Psoas muscle (tissue), 7 donors: ENCODE measurements at regions not wholly inside any gene's neighbourhood (a gene's known extent, or its start where the extent isn't known, plus 50 kb on each side); places are given as distances from the start of the nearest gene placed in this dataset.

Experiments used
- ATAC-seq, 4 donors: fragments of 200-7000 bp; cut with Tn5 transposase; one replicate each; pipeline ENCODE4 v1.9.1; 2020; ENCODE audit warnings: moderate library complexity in 3 of 4, mild to moderate bottlenecking in 2 of 4
- DNase-seq, 2 donors: peaks; one replicate each; pipeline ENCODE4 v3.0.0-alpha.2; 2020
- H3K27ac ChIP-seq: fragments of 200-600 bp; one replicate; pipeline ENCODE4 v1.8.0; 2022
- H3K27me3 ChIP-seq, 3 donors: fragments of 200-600 bp in 1 of 3; one replicate each; pipeline versions ENCODE4 v1.6.1 to v1.8.0; 2013 to 2022; ENCODE audit warnings: low read length in 2 of 3, mild to moderate bottlenecking in 2 of 3, moderate library complexity in 1 of 3; ENCODE audit not compliant: insufficient read depth in 3 of 3
- H3K36me3 ChIP-seq, 2 donors: fragments of 200-600 bp in 1 of 2; one replicate each; pipeline versions ENCODE4 v1.6.1 to v1.8.0; 2013 to 2022; ENCODE audit warnings: low read depth in 1 of 2, mild to moderate bottlenecking in 1 of 2, moderate library complexity in 1 of 2; ENCODE audit not compliant: insufficient read depth in 1 of 2
- H3K4me1 ChIP-seq: fragments of 200-600 bp; one replicate; pipeline ENCODE4 v1.8.0; 2022
- H3K4me3 ChIP-seq: fragments of 200-600 bp; one replicate; pipeline ENCODE4 v1.8.0; 2022; ENCODE audit warnings: mild to moderate bottlenecking
- H3K9me3 ChIP-seq: fragments of 200-600 bp; one replicate; pipeline ENCODE4 v1.8.0; 2022
- WGBS, 3 donors: extraction: QIAGEN DNeasy Blood & Tissue Kit; methylation state at CpG; one replicate each; pipeline versions ENCODE4 v1.1.6 to v1.1.7; 2013; 5-methylcytosine and 5-hydroxymethylcytosine counted together
- intact Hi-C, 2 donors: fragments of 100-400 bp; cut with DNase I; formaldehyde crosslinking; loops; one replicate each; pipeline versions ENCODE4 v1.11.0 to v1.14.2; 2022
- TF ChIP-seq, protein P1 (sequence below): fragments of 200-600 bp; IDR thresholded peaks from one replicate; pipeline ENCODE4 v1.8.0; 2022; ENCODE audit warnings: antibody characterized with exemption
- donor health status: healthy with polysubstance abuse.
- donor health status: DM: no; HTN: no; CAD: no; lungs with moderate emphysema.
- donor health status: Bipolar disorder and iron deficiency.
- donor health status: healthy.
- donor health status: DM: yes; HTN: yes; CAD: no.
- donor health status: DM: no; HTN: no; CAD: no.
- donor health status: DM: yes; HTN: yes; CAD: no.

DNA sequence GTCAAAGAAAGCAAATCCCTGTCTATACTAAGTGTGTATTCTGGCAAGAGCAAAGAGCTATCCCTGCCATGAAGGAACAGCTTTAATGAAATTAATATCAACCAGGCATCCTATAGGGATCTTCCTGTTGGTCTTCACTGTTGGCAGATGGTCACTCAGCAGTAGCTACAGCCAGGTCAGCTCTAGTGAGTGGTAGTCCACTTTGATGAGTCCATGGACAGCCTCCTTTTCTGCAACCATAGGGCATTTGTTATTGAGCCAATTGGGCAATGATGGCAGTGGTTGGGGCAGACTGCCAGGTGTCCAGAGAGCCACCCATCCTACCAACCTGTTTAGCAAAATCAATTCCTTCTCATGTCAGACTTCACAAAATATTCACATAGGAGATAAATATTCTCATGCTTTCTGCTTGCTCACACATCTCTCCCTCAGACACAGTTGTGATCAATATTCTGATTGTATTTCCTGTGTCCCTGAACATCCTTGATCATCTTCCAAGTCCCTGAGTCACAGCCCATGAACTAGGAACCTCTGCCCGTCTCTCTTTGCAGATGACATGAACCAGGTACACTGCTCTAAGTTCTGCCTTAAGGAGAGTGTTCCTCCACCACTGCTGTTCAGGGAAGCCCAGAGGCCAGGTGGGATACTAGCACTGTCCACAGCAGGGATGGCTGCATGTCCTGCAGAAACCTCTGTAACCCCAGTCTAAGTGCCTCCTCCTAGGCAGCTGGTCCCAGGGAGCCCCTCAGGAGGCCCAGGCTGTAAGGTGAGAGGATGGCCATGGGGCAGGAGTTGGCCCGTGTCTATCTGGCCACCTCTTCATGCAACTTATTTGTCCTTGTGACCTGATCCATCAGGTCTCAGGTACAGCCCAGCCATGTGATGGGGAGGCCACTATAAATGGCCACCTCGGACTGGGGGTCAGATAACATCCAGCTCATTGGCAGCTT, 74.2 kb upstream of the IGLL5 start:
- no peak overlapping the region for H3K4me3 ChIP-seq
- no peak for ATAC-seq
- no peaks in the 10 kb centered on the region for H3K9me3 ChIP-seq
- WGBS, 3 donors, result 64 to 75% (median 70%) methylated on average over 3 of the region's 3 CpGs
- TF ChIP-seq, protein P1, sequence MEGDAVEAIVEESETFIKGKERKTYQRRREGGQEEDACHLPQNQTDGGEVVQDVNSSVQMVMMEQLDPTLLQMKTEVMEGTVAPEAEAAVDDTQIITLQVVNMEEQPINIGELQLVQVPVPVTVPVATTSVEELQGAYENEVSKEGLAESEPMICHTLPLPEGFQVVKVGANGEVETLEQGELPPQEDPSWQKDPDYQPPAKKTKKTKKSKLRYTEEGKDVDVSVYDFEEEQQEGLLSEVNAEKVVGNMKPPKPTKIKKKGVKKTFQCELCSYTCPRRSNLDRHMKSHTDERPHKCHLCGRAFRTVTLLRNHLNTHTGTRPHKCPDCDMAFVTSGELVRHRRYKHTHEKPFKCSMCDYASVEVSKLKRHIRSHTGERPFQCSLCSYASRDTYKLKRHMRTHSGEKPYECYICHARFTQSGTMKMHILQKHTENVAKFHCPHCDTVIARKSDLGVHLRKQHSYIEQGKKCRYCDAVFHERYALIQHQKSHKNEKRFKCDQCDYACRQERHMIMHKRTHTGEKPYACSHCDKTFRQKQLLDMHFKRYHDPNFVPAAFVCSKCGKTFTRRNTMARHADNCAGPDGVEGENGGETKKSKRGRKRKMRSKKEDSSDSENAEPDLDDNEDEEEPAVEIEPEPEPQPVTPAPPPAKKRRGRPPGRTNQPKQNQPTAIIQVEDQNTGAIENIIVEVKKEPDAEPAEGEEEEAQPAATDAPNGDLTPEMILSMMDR, result no peak
- H3K27ac ChIP-seq, result no peak overlapping the region
- H3K4me1 ChIP-seq, result no peaks in the 10 kb centered on the region
- no peaks in the 10 kb centered on the region for H3K36me3 ChIP-seq
- no peaks in the 10 kb centered on the region for H3K27me3 ChIP-seq
- intact Hi-C loops, result no loop called here
- no peak for DNase-seq

DNA sequence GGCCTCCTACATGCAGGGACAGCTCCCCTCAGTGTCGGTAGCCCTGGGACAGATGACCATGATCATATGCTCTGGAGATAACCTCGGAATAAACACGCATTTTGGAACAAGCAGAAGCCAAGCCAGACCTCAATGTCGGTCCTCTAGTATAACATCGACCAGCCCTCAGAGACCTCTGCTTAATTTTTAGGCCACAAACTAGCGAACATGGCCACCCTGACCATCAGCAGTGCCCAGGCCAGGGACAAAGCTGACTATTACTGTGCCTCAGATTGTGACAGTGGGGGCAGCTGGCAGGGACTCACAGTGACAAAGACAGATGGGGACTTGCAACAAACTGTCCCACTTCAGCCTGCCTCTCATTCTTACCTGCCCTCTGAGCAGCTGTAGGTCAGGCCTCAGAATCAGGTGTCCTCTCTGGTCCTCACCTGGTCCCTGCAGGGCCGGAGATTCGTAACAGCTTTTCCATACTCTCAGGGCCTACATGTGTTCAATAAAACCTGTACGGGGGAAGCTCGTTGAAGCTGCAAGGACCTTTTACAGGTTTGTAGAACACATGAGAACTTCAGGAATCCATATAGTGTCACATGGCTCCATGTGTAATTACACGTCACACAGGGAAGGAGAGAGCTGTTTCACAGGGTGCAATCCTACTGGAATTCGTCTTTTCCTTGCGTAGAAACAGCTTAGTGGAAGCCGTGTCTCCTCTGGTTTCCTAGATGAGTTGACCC, 72.8 kb upstream of the IGLL5 start:
- WGBS, 3 donors, result 85 to 92% (median 89%) methylated on average over 14 of the region's 14 CpGs
- DNase-seq (no peak), ATAC-seq (no peak)
- Histone ChIP-seq H3K4me1 (no peaks in the 10 kb centered on the region), H3K4me3 (no peak overlapping the region), H3K27ac (no peak overlapping the region), H3K9me3 (no peaks in the 10 kb centered on the region), H3K36me3 (no peaks in the 10 kb centered on the region), H3K27me3 (no peaks in the 10 kb centered on the region)
- intact Hi-C loops, result no loop called here
- TF ChIP-seq, protein P1, result no peak

DNA sequence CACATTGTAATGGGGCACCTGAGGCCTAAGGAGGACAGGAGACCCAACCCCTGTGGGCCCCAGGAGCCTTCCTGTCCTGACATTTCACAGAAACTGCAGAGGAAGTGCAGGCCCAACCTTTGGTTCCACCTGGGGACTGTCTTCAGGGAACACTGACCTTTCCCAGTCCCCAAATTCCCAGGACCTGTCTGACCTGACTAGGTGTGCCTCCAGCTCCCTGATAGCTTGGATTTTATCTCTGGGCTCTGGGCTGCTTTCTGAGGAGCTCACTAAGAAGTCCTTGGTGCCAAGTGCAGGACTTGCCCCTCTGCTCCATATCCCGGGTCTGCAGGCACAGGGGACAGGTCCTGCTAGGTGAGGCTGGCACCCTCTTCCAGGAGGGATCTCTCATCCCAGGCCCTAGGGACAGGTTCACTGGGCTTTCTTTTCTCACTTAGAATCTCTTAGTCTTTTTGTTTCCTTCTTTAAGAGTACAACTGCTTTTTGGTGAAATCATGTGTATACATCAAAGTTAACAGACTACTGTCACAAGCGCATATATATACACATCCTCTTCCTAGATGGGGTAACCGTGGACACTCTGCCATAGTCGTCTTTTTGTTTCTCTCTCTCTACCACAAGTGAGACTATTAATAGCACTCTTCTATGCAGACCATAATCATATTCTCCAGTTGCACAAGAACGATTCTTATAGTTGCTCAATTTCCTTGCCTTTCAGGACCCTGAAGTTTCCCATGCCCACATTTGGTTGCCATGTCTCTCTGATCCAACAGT, 72.0 kb upstream of the IGLL5 start:
- H3K36me3 ChIP-seq, result no peaks in the 10 kb centered on the region
- H3K27me3 ChIP-seq, result no peaks in the 10 kb centered on the region
- DNase-seq, result no peak
- H3K9me3 ChIP-seq, result no peaks in the 10 kb centered on the region
- H3K4me1 ChIP-seq, result no peaks in the 10 kb centered on the region
- no peak for ATAC-seq
- WGBS, 3 donors, result 79 to 87% (median 79%) methylated on average over 5 of the region's 5 CpGs
- H3K27ac ChIP-seq, result no peak overlapping the region
- intact Hi-C loops, result no loop called here
- no peak overlapping the region for H3K4me3 ChIP-seq
- TF ChIP-seq, protein P1, result no peak

DNA sequence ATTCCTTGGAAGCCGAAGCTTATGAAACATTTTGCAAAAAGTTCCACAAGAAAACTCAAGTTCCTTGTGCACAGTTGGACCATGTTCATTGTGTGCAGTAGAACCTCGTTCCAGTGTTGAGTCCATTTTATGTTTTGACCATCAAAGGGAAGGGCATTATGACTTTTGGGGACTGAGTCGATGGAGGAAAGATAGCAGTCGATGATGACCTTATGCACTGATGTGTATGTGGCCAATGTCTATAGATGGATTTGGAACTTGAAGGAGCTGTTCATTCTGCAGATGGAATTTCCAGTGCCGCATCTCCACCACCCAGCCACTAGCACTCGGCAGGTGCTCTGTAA, 71.5 kb upstream of the IGLL5 start:
- H3K4me3 ChIP-seq, result no peak overlapping the region
- WGBS, 3 donors, result 88 to 91% (median 89%) methylated on average over 6 of the region's 6 CpGs
- H3K4me1 ChIP-seq, result no peaks in the 10 kb centered on the region
- no peak overlapping the region for H3K27ac ChIP-seq
- ATAC-seq (no peak), DNase-seq (no peak)
- TF ChIP-seq, protein P1, result no peak
- no peaks in the 10 kb centered on the region for H3K36me3 ChIP-seq
- H3K27me3 ChIP-seq, result no peaks in the 10 kb centered on the region
- intact Hi-C loops, result no loop called here
- no peaks in the 10 kb centered on the region for H3K9me3 ChIP-seq
